Activated CD4-positive, alpha-beta T cell treated with anti-CD3 and anti-CD28 coated beads, Interleukin-10, Interleukin-2, amounts not matched to agents 100 ng/mL and 50 ng/mL, durations not matched to agents 16 hours and 8 hours (primary cell): ENCODE measurements at regions not wholly inside any gene's neighbourhood (a gene's known extent, or its start where the extent isn't known, plus 50 kb on each side); places are given as distances from the start of the nearest gene placed in this dataset.
A peak's percentile ranks its signal among the peaks of the same experiment; 100 is the strongest.
"Not testable (repeated sequence)": the region's sequence is repeated elsewhere in the genome, so short reads cannot be mapped to it uniquely, and the experiment has no call there.

Source experiments
- DNase-seq: peaks from one replicate; pipeline ENCODE4 v3.0.0-alpha.2; 2020

DNA sequence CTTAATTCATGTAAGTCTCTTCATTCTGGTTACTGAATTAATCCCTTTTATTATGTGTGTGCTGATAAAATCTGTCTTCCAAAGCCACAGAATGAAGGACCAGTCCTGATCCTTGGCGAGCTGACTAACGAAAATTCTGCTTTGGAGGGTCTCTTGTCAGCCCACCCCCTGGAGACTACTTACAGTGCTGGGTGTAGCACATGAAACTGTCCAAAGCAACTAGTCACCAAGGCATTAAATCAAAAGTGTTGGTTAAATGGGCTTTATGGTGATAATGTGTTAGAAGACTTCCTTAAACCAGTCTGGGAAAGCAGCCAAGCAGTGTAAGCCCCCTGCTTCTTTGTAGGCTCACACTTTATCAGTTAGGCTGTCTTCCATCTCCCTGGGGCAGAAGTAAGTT lies 420.2 kb downstream of the SUCLG1 start:
- no peak for DNase-seq

DNA sequence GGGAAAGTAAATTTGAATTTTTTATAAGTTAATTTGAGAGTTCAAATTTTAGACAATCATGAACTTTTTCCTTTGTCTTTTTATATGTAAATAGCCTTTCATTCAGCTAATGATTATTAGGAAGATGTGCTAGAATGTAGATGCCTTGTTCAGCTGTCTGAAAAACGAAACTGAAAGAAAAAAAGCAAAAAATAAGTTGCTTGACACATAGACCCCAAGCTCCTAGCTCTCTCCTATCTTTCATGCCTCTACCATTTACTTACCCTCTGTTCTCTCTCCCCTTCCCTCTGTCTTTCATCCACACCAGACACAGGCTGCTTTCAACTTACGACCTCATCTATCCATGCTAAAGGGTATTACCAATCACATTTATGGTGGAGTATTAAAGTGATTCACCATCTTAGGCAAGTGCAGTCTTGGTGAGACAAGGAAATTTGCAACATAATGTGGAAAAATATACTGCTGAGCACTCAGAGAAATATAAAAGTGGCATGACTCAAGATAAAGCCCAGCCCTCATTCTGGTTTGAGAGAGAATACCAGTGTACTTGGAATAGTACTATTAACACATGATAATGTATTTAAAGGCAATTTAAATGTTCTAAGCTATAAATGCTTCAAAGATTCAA lies 425.6 kb downstream of the SUCLG1 start:
- DNase-seq: no peak

DNA sequence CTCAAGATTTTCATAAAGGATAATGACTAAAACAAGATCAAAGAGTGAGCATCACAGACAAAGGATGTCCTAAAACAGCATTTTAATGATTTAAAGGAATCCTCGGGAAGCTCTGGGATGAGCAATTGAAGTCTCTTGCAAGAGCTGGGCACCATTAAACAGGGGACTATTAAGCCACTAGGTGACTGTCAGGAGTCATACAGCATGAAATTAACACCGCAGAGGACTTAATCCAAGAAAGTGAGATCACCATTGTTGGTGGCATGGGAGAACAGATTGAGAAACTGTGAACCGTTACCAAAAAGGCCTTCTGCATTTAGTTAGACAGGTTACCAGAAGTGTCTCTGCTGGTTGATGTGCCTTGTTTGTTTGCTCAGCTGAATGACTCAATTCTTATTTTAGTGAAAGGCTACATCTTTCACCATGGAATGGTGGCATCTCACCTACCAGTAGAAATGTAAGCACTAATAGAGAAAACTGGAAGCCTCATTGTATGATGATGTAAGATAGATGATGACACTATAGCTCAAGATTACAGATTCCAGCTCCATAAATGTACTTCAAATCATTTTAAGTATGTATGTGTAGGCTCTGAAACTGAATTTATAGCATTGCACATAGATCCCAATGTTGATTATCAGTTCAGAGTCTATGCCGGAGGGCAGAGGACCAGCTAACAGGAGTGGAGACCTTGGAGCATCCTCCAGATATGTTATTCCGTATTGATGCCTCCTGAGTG lies 427.6 kb downstream of the SUCLG1 start:
- DNase-seq: no peak

- DNase-seq: no peak
Observed at GRCh38 chr2:84029903-84030575, 429.0 kb downstream of the SUCLG1 start.

DNA sequence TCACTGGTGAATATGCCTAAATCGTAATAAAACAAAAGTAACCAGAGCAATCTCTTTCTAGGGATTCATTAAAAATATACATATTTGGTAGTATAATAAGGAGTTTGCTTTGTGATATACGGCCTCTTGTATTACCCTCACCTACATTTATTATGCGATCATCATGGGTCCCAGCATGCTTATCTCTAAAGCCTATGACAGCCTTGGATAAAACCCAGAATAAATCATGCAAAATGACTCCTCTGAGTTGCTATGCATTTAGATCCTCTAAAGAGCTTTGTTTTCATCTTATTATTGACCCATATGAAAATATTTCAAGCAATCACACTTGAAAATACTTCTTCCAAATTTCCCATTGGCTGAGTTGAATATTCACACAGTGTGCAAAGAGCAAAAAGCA lies 432.3 kb downstream of the SUCLG1 start:
- DNase-seq: no peak

- DNase-seq: peak; percentile 44
Observed at GRCh38 chr2:84022810-84023431, 436.2 kb downstream of the SUCLG1 start.

DNA sequence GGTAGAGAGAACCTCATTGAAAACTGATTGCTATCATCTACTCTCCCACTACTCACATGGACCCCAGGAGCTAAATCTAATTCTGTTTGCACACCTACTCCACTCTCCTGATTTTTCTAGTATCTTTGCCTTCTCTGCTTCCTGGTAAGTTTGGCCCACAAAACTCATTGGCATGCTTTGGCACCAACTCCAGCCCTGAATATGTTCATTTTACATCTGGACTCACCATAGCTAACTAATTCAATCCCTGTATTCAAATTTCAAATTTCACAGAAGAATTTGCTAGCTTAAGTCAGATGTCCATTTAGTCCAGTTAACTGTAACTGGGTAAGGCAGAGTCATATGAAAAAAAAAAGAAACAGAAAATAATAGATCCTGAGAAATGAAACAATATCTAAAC lies 442.1 kb downstream of the SUCLG1 start:
- DNase-seq: no peak

GRCh38 chr2:84016183-84016582 lies 442.9 kb downstream of the SUCLG1 start:
- no peak for DNase-seq

GRCh38 chr2:83997889-83998288 lies 461.2 kb downstream of the SUCLG1 start:
- DNase-seq: no peak

GRCh38 chr2:83994633-83995179 lies 464.4 kb downstream of the SUCLG1 start:
- DNase-seq: no peak

GRCh38 chr2:83993873-83994632 lies 465.0 kb downstream of the SUCLG1 start:
- DNase-seq: no peak

DNA sequence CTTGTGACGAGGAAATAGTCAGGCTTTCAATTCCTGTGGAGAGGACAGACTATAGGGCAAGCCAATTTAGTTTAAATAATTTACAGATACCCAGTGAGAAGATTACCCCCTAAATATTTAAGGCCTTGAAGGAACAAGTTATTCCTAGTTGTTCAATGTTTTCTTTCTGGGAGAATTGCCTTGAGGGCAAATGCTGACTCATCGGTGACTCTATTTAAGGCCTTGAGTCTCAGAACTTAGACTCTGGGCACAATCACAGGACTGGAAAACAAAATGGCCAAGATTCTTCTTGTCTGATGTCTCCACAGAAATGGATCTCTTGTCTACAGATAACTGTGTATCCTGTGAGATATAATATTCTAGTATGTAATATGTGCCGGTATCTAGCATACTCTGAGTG lies 467.1 kb downstream of the SUCLG1 start:
- no peak for DNase-seq

GRCh38 chr2:83990636-83991035 lies 468.4 kb downstream of the SUCLG1 start:
- no peak for DNase-seq

GRCh38 chr2:83976628-83977027 lies 482.5 kb downstream of the SUCLG1 start:
- DNase-seq: not testable (repeated sequence)

DNA sequence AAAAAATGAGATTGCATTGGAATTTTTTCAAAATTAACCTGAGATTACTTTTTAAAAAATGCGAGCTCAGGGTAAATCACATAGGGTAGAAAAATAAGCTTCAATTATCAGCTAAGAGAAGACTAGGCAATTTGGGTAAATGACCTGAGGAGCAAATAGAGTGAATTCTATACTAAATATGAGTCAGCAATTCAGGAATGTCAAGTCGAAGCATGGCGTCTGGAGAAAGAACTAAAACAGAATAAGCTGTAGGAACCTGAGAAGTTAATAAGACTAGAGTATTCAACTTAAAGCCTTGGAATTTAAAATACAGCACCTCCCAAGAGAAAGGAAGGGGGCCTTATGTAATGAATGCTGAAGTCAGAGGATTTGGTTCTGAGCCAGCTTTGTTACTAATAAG lies 487.0 kb downstream of the SUCLG1 start:
- no peak for DNase-seq

DNA sequence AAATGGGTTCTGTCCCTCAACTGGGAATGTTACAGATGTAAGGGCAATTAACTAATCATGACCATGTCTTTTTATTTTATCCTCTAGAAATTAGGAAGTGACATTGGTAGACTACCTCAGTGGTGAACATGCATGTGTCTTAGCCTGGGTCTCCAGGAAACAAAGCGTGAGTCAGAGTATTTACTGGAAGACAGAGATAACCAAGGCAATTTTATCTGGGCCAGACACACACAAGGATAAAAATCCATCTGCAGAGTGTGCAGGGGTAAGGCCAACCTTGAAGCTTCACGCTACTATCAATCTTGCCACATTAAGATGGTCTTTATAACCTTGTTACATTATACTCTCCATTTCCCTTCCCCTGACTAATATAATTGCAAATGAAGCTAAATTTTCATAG lies 487.5 kb downstream of the SUCLG1 start:
- no peak for DNase-seq

- no peak for DNase-seq
Observed at GRCh38 chr2:83970217-83970929, 488.7 kb downstream of the SUCLG1 start.

- DNase-seq: no peak
Observed at GRCh38 chr2:83969085-83969484, 490.0 kb downstream of the SUCLG1 start.

DNA sequence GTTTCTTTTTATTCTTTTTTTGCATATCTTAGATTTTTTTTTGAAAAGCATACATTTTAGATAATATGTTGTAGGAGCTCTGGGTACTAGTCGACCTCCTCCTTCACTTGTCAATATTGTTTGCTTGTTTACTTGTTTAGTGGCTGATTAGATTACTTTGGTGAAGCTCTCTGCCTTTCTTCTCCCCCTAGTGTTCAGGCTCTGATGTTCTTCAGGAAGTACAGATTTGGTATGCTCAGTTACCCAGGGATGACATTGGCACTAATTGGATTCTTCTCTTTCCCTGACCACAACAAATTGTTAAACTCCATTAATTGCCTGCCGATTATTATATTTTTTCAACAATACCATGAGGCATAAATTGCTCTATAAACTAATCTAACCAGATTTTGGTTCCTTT lies 491.2 kb downstream of the SUCLG1 start:
- no peak for DNase-seq

GRCh38 chr2:83966946-83967345 lies 492.1 kb downstream of the SUCLG1 start:
- not testable (repeated sequence) for DNase-seq

DNA sequence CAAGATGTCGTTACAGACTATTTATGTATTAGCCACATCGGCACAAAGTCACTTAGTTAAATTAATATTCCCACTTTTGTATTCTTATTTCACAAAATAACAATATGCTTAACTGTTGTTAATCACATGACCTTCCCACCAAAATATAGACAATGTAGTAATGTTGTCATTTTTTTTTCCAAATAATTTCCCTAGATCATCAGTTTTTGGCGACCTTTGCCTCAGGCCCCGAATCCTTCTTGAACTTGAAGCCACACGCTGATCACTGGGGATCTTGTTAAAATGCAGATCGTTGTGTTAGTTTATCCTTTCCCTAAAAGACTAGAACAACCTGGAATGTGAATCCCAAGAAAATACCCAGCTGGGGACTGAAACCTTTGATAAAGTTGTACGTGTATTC lies 497.6 kb downstream of the SUCLG1 start:
- DNase-seq: no peak

- no peak for DNase-seq
Observed at GRCh38 chr2:83960371-83960770, 498.7 kb downstream of the SUCLG1 start.
